Neural progenitor cell (in vitro differentiated cells): ENCODE measurements at regions not wholly inside any gene's neighbourhood (a gene's known extent, or its start where the extent isn't known, plus 50 kb on each side); places are given as distances from the start of the nearest gene placed in this dataset.

Source experiments
- DNase-seq: peaks from one replicate; pipeline ENCODE4 v3.0.0-alpha.2; 2016; ENCODE audit warnings: low spot score
- H2AFZ ChIP-seq: fragments of 200-600 bp; sonication (generic); replicated peaks from 2 replicates; pipeline ENCODE4 v1.6.1; 2016; ENCODE audit warnings: antibody characterized with exemption
- H3F3A ChIP-seq: fragments of 200-600 bp; sonication (generic); 2 replicates; pipeline ENCODE4 v1.6.1; 2016; ENCODE audit warnings: antibody characterized with exemption, low read depth
- H3K27ac ChIP-seq: fragments of 200-600 bp; sonication (generic); 2 replicates; pipeline ENCODE4 v1.5.1; 2016; ENCODE audit warnings: mild to moderate bottlenecking
- H3K27me3 ChIP-seq: fragments of 200-600 bp; sonication (generic); 2 replicates; pipeline ENCODE4 v1.6.1; 2016; ENCODE audit warnings: mild to moderate bottlenecking, moderate library complexity
- H3K36me3 ChIP-seq: fragments of 200-600 bp; sonication (generic); 2 replicates; pipeline ENCODE4 v1.5.1; 2016
- H3K4me1 ChIP-seq: fragments of 200-600 bp; sonication (generic); 2 replicates; pipeline ENCODE4 v1.6.1; 2016; ENCODE audit warnings: mixed run types
- H3K4me2 ChIP-seq: fragments of 200-600 bp; sonication (generic); 2 replicates; pipeline ENCODE4 v1.6.1; 2016
- H3K4me3 ChIP-seq: fragments of 200-600 bp; sonication (generic); 2 replicates; pipeline ENCODE4 v1.5.1; 2016
- H3K79me2 ChIP-seq: fragments of 200-600 bp; sonication (generic); 2 replicates; pipeline ENCODE4 v1.6.1; 2016; ENCODE audit warnings: low read depth
- H3K9ac ChIP-seq: fragments of 200-600 bp; sonication (generic); 2 replicates; pipeline ENCODE4 v1.6.1; 2016
- H3K9me3 ChIP-seq: fragments of 200-600 bp; sonication (generic); 2 replicates; pipeline ENCODE4 v1.5.1; 2016; ENCODE audit warnings: low read depth
- H4K20me1 ChIP-seq: fragments of 200-600 bp; sonication (generic); 2 replicates; pipeline ENCODE4 v1.6.1; 2016; ENCODE audit warnings: low read depth
- H3K27ac Mint-ChIP-seq: 3 replicates; pipeline ENCODE4 v1.8.0; 2021; ENCODE audit warnings: mixed read lengths
- H3K27me3 Mint-ChIP-seq: 2 replicates; pipeline ENCODE4 v1.8.0; 2022; ENCODE audit warnings: low read depth, mild to moderate bottlenecking, inconsistent platforms, moderate library complexity, mixed read lengths; ENCODE audit not compliant: insufficient read depth
- H3K36me3 Mint-ChIP-seq: 3 replicates; pipeline ENCODE4 v1.8.0; 2021; ENCODE audit warnings: mixed read lengths
- H3K4me1 Mint-ChIP-seq: 3 replicates; pipeline ENCODE4 v1.8.0; 2021; ENCODE audit warnings: mixed read lengths
- H3K4me3 Mint-ChIP-seq: 3 replicates; pipeline ENCODE4 v1.8.0; 2021; ENCODE audit warnings: mild to moderate bottlenecking, moderate library complexity, mixed read lengths
- H3K9me3 Mint-ChIP-seq: 3 replicates; pipeline ENCODE4 v1.8.0; 2020; ENCODE audit warnings: mixed read lengths
- CTCF ChIP-seq: fragments of 200-600 bp; sonication (generic); IDR thresholded peaks from 2 replicates; pipeline ENCODE4 v1.5.1; 2017; ENCODE audit warnings: antibody characterized with exemption, mild to moderate bottlenecking
- EZH2 ChIP-seq: fragments of 200-600 bp; sonication (generic); IDR thresholded peaks from 2 replicates; pipeline ENCODE4 v1.6.1; 2017; ENCODE audit warnings: antibody characterized with exemption, mild to moderate bottlenecking, moderate library complexity
- EZH2phosphoT487 ChIP-seq: fragments of 200-600 bp; sonication (generic); IDR thresholded peaks from 2 replicates; pipeline ENCODE4 v1.6.1; 2017; ENCODE audit warnings: antibody characterized with exemption

- Mint-ChIP-seq H3K36me3 (no peaks in the 10 kb centered on the region), H3K27me3 (no peaks in the 10 kb centered on the region), H3K4me3 (no peak overlapping the region), H3K27ac (no peak overlapping the region), H3K4me1 (peaks cover 3% of the 10 kb centered on the region), H3K9me3 (peaks cover 3% of the 10 kb centered on the region)
- Histone ChIP-seq H3K27ac (no peak overlapping the region), H3K4me1 (no peaks in the 10 kb centered on the region), H3F3A (no peaks in the 10 kb centered on the region), H2AFZ (peak overlapping the region; percentile 74), H3K9me3 (no peaks in the 10 kb centered on the region), H3K9ac (no peak overlapping the region), H3K36me3 (no peaks in the 10 kb centered on the region), H3K4me3 (no peak overlapping the region), H3K79me2 (no peaks in the 10 kb centered on the region), H4K20me1 (no peaks in the 10 kb centered on the region), H3K27me3 (no peaks in the 10 kb centered on the region), H3K4me2 (no peak overlapping the region)
- TF ChIP-seq EZH2 (no peak), EZH2phosphoT487 (no peak), CTCF (no peak)
- DNase-seq: no peak
These were observed 196.0 kb upstream of the NCAM2 start for GRCh38 chr21:20802201-20802600.

GRCh38 chr21:20802631-20803260 is 195.5 kb upstream of the NCAM2 start:
- H3K4me3 Mint-ChIP-seq: no peak overlapping the region
- H3K4me1 Mint-ChIP-seq: peaks cover 3% of the 10 kb centered on the region
- no peak overlapping the region for H3K27ac Mint-ChIP-seq
- no peaks in the 10 kb centered on the region for H4K20me1 ChIP-seq
- H3K9me3 Mint-ChIP-seq: peaks cover 3% of the 10 kb centered on the region
- H3K79me2 ChIP-seq: no peaks in the 10 kb centered on the region
- no peak overlapping the region for H3K4me2 ChIP-seq
- no peak overlapping the region for H3K4me3 ChIP-seq
- no peaks in the 10 kb centered on the region for H3K27me3 Mint-ChIP-seq
- no peak overlapping the region for H3K27ac ChIP-seq
- no peaks in the 10 kb centered on the region for H3K36me3 Mint-ChIP-seq
- H3F3A ChIP-seq: no peaks in the 10 kb centered on the region
- no peaks in the 10 kb centered on the region for H3K9me3 ChIP-seq
- TF ChIP-seq EZH2: no peak
- TF ChIP-seq CTCF: no peak
- H2AFZ ChIP-seq: peak overlapping the region; percentile 74
- DNase-seq: no peak
- no peaks in the 10 kb centered on the region for H3K36me3 ChIP-seq
- no peak overlapping the region for H3K9ac ChIP-seq
- no peaks in the 10 kb centered on the region for H3K27me3 ChIP-seq
- H3K4me1 ChIP-seq: no peaks in the 10 kb centered on the region

- H3K27me3 ChIP-seq: no peaks in the 10 kb centered on the region
These were observed 186.5 kb upstream of the NCAM2 start for GRCh38 chr21:20811702-20812101.

More at GRCh38 chr21:20811702-20812101, 186.5 kb upstream of the NCAM2 start:
- no peak overlapping the region for H3K4me3 Mint-ChIP-seq
- no peaks in the 10 kb centered on the region for H3K4me1 ChIP-seq
- H3K27me3 Mint-ChIP-seq: no peaks in the 10 kb centered on the region
- no peaks in the 10 kb centered on the region for H3F3A ChIP-seq
- H3K4me1 Mint-ChIP-seq: no peaks in the 10 kb centered on the region
- no peaks in the 10 kb centered on the region for H3K36me3 ChIP-seq
- H3K9me3 ChIP-seq: no peaks in the 10 kb centered on the region
- H3K79me2 ChIP-seq: no peaks in the 10 kb centered on the region
- TF ChIP-seq CTCF (no peak), EZH2phosphoT487 (no peak), EZH2 (no peak)
- no peak overlapping the region for H3K4me2 ChIP-seq
- no peaks in the 10 kb centered on the region for H3K9me3 Mint-ChIP-seq
- no peak overlapping the region for H3K9ac ChIP-seq
- H2AFZ ChIP-seq: no peak overlapping the region
- H3K27ac ChIP-seq: no peak overlapping the region
- H3K36me3 Mint-ChIP-seq: no peaks in the 10 kb centered on the region
- no peak for DNase-seq
- no peak overlapping the region for H3K4me3 ChIP-seq
- H3K27ac Mint-ChIP-seq: no peak overlapping the region
- H4K20me1 ChIP-seq: no peaks in the 10 kb centered on the region
